ENCODE measurements at regions not wholly inside any gene's neighbourhood (a gene's known extent, or its start where the extent isn't known, plus 50 kb on each side); places are given as distances from the start of the nearest gene placed in this dataset.
"Not testable (repeated sequence)": the region's sequence is repeated elsewhere in the genome, so short reads cannot be mapped to it uniquely, and the experiment has no call there.

GRCh38 chrX:104459796-104460195, 106.2 kb upstream of the IL1RAPL2 start:
- Histone ChIP-seq H3K27ac (ENCODE audit: extremely low read depth, low read depth, low read length) (no peak overlapping the region), H3K9me3 (replicated peaks; ENCODE audit: control insufficient read depth, insufficient read depth, low read depth, low read length) (no peaks in the 10 kb centered on the region), H3K4me2 (ENCODE audit: insufficient read depth, low read length) (no peak overlapping the region), H3K4me3 (no peak overlapping the region), H3K79me2 (ENCODE audit: control insufficient read depth, insufficient read depth, low read length) (no peaks in the 10 kb centered on the region), H3K36me3 (ENCODE audit: control insufficient read depth, insufficient read depth, low read length) (no peaks in the 10 kb centered on the region), H3K9me1 (ENCODE audit: control insufficient read depth, insufficient read depth, low read length) (no peaks in the 10 kb centered on the region), H3K4me1 (replicated peaks in 1 of 2; ENCODE audit: control insufficient read depth in 2 of 2, insufficient read depth in 2 of 2, low read length in 2 of 2) (no peaks in the 10 kb centered on the region), H4K20me1 (replicated peaks; ENCODE audit: control insufficient read depth, insufficient read depth, low read length) (no peaks in the 10 kb centered on the region), H3K9ac (ENCODE audit: insufficient read depth in 1 of 2, low read depth in 2 of 2, low read length in 2 of 2) (no peak overlapping the region), H3K27me3 (ENCODE audit: control insufficient read depth in 2 of 2, insufficient read depth in 2 of 2, low read length in 2 of 2) (no peaks in the 10 kb centered on the region), H2AFZ (ENCODE audit: low read depth, low read length) (no peak overlapping the region)
- CTCF ChIA-PET (ENCODE audit: low intra/inter-chr PET ratio) = no interaction called here
- 4% methylated on average over 4 of the region's 4 CpGs for WGBS (ENCODE audit: insufficient coverage, low coverage, missing lambda C conversion rate)
- no peak for FAIRE-seq
- no peak for TF ChIP-seq NCOA6 (IDR thresholded peaks at IDR 0.05)
- TF ChIP-seq CEBPG (CRISPR knock-in tag; IDR thresholded peaks at IDR 0.05) = no peak
- TF ChIP-seq CEBPG (tag; conservative IDR thresholded peaks at IDR 0.05 in 1 of 2, IDR thresholded peaks at IDR 0.05 in 1 of 2) = peak in 1 of 2 experiments; percentile 66; a peak in 1 of 4 replicates
- 0 out of 2 replicates have a peak, but pooled peaks have one; percentile 19 for TF ChIP-seq CEBPB (tag; IDR thresholded peaks at IDR 0.05)
- POLR2A ChIA-PET = no interaction called here
- DNase-seq (ENCODE audit: extremely low read depth in 1 of 4, low spot score in 3 of 4) = no peak
- in situ Hi-C loops (cut with MboI) = no loop called here
- intact Hi-C loops (cut with micrococcal nuclease) = no loop called here
- no TSS peak for BruUV-seq (replicated peaks)
- ATAC-seq = no peak

- H3K9me1 ChIP-seq (ENCODE audit: control insufficient read depth, insufficient read depth, low read length); DNase-seq (ENCODE audit: extremely low read depth in 1 of 4, low spot score in 3 of 4); FAIRE-seq; H3K4me1 ChIP-seq (replicated peaks in 1 of 2; ENCODE audit: control insufficient read depth in 2 of 2, insufficient read depth in 2 of 2, low read length in 2 of 2); POLR2A ChIA-PET; CTCF ChIA-PET (ENCODE audit: low intra/inter-chr PET ratio); H3K9me3 ChIP-seq (replicated peaks; ENCODE audit: control insufficient read depth, insufficient read depth, low read depth, low read length); H3K4me2 ChIP-seq (ENCODE audit: insufficient read depth, low read length); H3K27me3 ChIP-seq (ENCODE audit: control insufficient read depth in 2 of 2, insufficient read depth in 2 of 2, low read length in 2 of 2); H3K4me3 ChIP-seq; H3K27ac ChIP-seq (ENCODE audit: extremely low read depth, low read depth, low read length); ATAC-seq; in situ Hi-C loops (cut with MboI); H3K36me3 ChIP-seq (ENCODE audit: control insufficient read depth, insufficient read depth, low read length); H3K79me2 ChIP-seq (ENCODE audit: control insufficient read depth, insufficient read depth, low read length); H3K9ac ChIP-seq (ENCODE audit: insufficient read depth in 1 of 2, low read depth in 2 of 2, low read length in 2 of 2); H2AFZ ChIP-seq (ENCODE audit: low read depth, low read length); H4K20me1 ChIP-seq (replicated peaks; ENCODE audit: control insufficient read depth, insufficient read depth, low read length); BruUV-seq (replicated peaks); intact Hi-C loops (cut with micrococcal nuclease): not testable (repeated sequence)
- peak; percentile 18 for TF ChIP-seq ZNF146 (CRISPR knock-in tag; IDR thresholded peaks at IDR 0.05; ENCODE audit: unreplicated experiment)
- WGBS (ENCODE audit: insufficient coverage, low coverage, missing lambda C conversion rate) = 0% methylated on average over 2 of the region's 2 CpGs
These were observed 108.9 kb upstream of the IL1RAPL2 start for GRCh38 chrX:104457130-104457529.

Data from K562 (cell line).